ENCODE measurements at regions not wholly inside any gene's neighbourhood (a gene's known extent, or its start where the extent isn't known, plus 50 kb on each side); places are given as distances from the start of the nearest gene placed in this dataset.

GRCh38 chr12:47022296-47022695 is 57.1 kb upstream of the PCED1B start:
- no peaks in the 10 kb centered on the region for H4K20me1 ChIP-seq (ENCODE audit: control insufficient read depth, extremely low read depth, insufficient read depth, low read length)
- dilution Hi-C loops (cut with MboI; ENCODE audit: extremely low pct_ligation_motif_present, low sequenced_read_pairs) = no loop called here
- H3K36me3 ChIP-seq (ENCODE audit: control insufficient read depth in 2 of 2, extremely low read depth in 1 of 2, insufficient read depth in 2 of 2, low read length in 2 of 2) = no peaks in the 10 kb centered on the region
- DNase-seq (ENCODE audit: low read depth, low spot score) (no peak), FAIRE-seq (no peak)
- H2AFZ ChIP-seq (ENCODE audit: control insufficient read depth, low read length) = no peak overlapping the region
- no peak overlapping the region for H3K9ac ChIP-seq (ENCODE audit: control insufficient read depth, extremely low read depth, insufficient read depth, low read length)
- H3K4me2 ChIP-seq (ENCODE audit: control insufficient read depth, extremely low read depth, insufficient read depth, low read depth, low read length) = peak overlapping the region; percentile 49
- TF ChIP-seq, protein P1, sequence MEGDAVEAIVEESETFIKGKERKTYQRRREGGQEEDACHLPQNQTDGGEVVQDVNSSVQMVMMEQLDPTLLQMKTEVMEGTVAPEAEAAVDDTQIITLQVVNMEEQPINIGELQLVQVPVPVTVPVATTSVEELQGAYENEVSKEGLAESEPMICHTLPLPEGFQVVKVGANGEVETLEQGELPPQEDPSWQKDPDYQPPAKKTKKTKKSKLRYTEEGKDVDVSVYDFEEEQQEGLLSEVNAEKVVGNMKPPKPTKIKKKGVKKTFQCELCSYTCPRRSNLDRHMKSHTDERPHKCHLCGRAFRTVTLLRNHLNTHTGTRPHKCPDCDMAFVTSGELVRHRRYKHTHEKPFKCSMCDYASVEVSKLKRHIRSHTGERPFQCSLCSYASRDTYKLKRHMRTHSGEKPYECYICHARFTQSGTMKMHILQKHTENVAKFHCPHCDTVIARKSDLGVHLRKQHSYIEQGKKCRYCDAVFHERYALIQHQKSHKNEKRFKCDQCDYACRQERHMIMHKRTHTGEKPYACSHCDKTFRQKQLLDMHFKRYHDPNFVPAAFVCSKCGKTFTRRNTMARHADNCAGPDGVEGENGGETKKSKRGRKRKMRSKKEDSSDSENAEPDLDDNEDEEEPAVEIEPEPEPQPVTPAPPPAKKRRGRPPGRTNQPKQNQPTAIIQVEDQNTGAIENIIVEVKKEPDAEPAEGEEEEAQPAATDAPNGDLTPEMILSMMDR (optimal IDR thresholded peaks at IDR 0.05 in 1 of 3, IDR thresholded peaks at IDR 0.05 in 1 of 3, conservative IDR thresholded peaks at IDR 0.05 in 1 of 3; ENCODE audit: extremely low read depth in 1 of 3, insufficient read depth in 2 of 3, low read length in 3 of 3) = no peak
- TF ChIP-seq EZH2 (IDR thresholded peaks at IDR 0.05; ENCODE audit: low read length) = no peak
- no peaks in the 10 kb centered on the region for H3K9me1 ChIP-seq (ENCODE audit: control insufficient read depth, extremely low read depth, insufficient read depth, low read length)
- H3K9me3 ChIP-seq (ENCODE audit: control insufficient read depth, low read depth, low read length) = no peaks in the 10 kb centered on the region
- peaks cover 43% of the 10 kb centered on the region for H3K4me1 ChIP-seq (ENCODE audit: control insufficient read depth, extremely low read depth, insufficient read depth, low read length)
- no peaks in the 10 kb centered on the region for H3K27me3 ChIP-seq (ENCODE audit: control insufficient read depth, extremely low read depth, insufficient read depth, low read length)
- H3K4me3 ChIP-seq (ENCODE audit: control insufficient read depth in 2 of 3, extremely low read depth in 1 of 3, insufficient read depth in 2 of 3, low read depth in 1 of 3, low read length in 3 of 3) = no peak overlapping the region
- peak overlapping the region; percentile 44 for H3K27ac ChIP-seq (ENCODE audit: control insufficient read depth, insufficient read depth, low read length)
- no peaks in the 10 kb centered on the region for H3K79me2 ChIP-seq (ENCODE audit: control insufficient read depth, insufficient read depth, low read length)

DNA sequence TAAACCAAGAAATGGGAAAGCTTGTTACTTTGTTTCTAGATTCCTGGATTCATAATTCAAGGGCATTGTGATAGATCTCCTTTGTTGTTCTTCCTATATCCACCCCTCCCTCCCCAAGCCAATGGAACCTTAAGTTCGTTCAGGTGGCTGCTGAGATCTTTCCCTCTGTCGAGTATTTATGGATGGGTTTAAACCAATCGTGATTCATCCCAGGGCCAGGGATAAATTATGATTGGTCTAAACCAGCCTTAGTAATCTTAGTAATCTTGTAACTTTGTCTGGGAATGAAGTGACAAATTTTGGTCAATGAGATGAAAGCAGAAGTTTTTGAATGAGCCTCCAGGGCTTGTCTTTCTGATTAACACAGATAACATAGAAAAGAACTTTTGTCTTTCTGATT is 56.1 kb upstream of the PCED1B start:
- no peak overlapping the region for H3K9ac ChIP-seq (ENCODE audit: control insufficient read depth, extremely low read depth, insufficient read depth, low read length)
- H3K4me3 ChIP-seq (ENCODE audit: control insufficient read depth in 2 of 3, extremely low read depth in 1 of 3, insufficient read depth in 2 of 3, low read depth in 1 of 3, low read length in 3 of 3) = no peak overlapping the region
- H3K9me3 ChIP-seq (ENCODE audit: control insufficient read depth, low read depth, low read length) = no peaks in the 10 kb centered on the region
- TF ChIP-seq EZH2 (IDR thresholded peaks at IDR 0.05; ENCODE audit: low read length) = no peak
- TF ChIP-seq, protein P1 (optimal IDR thresholded peaks at IDR 0.05 in 1 of 3, IDR thresholded peaks at IDR 0.05 in 1 of 3, conservative IDR thresholded peaks at IDR 0.05 in 1 of 3; ENCODE audit: extremely low read depth in 1 of 3, insufficient read depth in 2 of 3, low read length in 3 of 3) = no peak
- no peaks in the 10 kb centered on the region for H3K9me1 ChIP-seq (ENCODE audit: control insufficient read depth, extremely low read depth, insufficient read depth, low read length)
- FAIRE-seq (peak; percentile 63), DNase-seq (ENCODE audit: low read depth, low spot score) (no peak)
- no peak overlapping the region for H3K4me2 ChIP-seq (ENCODE audit: control insufficient read depth, extremely low read depth, insufficient read depth, low read depth, low read length)
- H3K27me3 ChIP-seq (ENCODE audit: control insufficient read depth, extremely low read depth, insufficient read depth, low read length) = no peaks in the 10 kb centered on the region
- H4K20me1 ChIP-seq (ENCODE audit: control insufficient read depth, extremely low read depth, insufficient read depth, low read length) = no peaks in the 10 kb centered on the region
- no peak overlapping the region for H2AFZ ChIP-seq (ENCODE audit: control insufficient read depth, low read length)
- dilution Hi-C loops (cut with MboI; ENCODE audit: extremely low pct_ligation_motif_present, low sequenced_read_pairs) = no loop called here
- H3K4me1 ChIP-seq (ENCODE audit: control insufficient read depth, extremely low read depth, insufficient read depth, low read length) = peaks cover 33% of the 10 kb centered on the region
- no peaks in the 10 kb centered on the region for H3K79me2 ChIP-seq (ENCODE audit: control insufficient read depth, insufficient read depth, low read length)
- no peak overlapping the region for H3K27ac ChIP-seq (ENCODE audit: control insufficient read depth, insufficient read depth, low read length)
- no peaks in the 10 kb centered on the region for H3K36me3 ChIP-seq (ENCODE audit: control insufficient read depth in 2 of 2, extremely low read depth in 1 of 2, insufficient read depth in 2 of 2, low read length in 2 of 2)
